ENCODE measurements at regions not wholly inside any gene's neighbourhood (a gene's known extent, or its start where the extent isn't known, plus 50 kb on each side); places are given as distances from the start of the nearest gene placed in this dataset.
A peak's percentile ranks its signal among the peaks of the same experiment; 100 is the strongest.

GRCh38 chr14:97602438-97603117, 805.4 kb downstream of the VRK1 start:
- Mint-ChIP-seq H3K4me1 (ENCODE audit: low read depth) (peaks cover 25% of the 10 kb centered on the region), H3K9me3 (peaks cover 19% of the 10 kb centered on the region), H3K27ac (no peak overlapping the region), H3K4me3 (no peak overlapping the region), H3K27me3 (ENCODE audit: insufficient read depth) (no peaks in the 10 kb centered on the region), H3K36me3 (ENCODE audit: low read depth) (peaks cover 6% of the 10 kb centered on the region)
- peak; percentile 64 for DNase-seq (ENCODE audit: low spot score)
- intact Hi-C loops (cut with micrococcal nuclease): loop anchor here (1.0 to 5.0 kb wide), 3 partner anchors 18 to 145 kb away; no protein-coding TSS in a partner anchor

- H3K27me3 Mint-ChIP-seq (ENCODE audit: insufficient read depth): no peaks in the 10 kb centered on the region
- peaks cover 6% of the 10 kb centered on the region for H3K36me3 Mint-ChIP-seq (ENCODE audit: low read depth)
- H3K4me1 Mint-ChIP-seq (ENCODE audit: low read depth): peaks cover 26% of the 10 kb centered on the region
- peak; percentile 27 for DNase-seq (ENCODE audit: low spot score)
- H3K4me3 Mint-ChIP-seq: no peak overlapping the region
- intact Hi-C loops (cut with micrococcal nuclease): loop anchor here (1.0 to 5.0 kb wide), 3 partner anchors 17 to 146 kb away; no protein-coding TSS in a partner anchor
- no peak overlapping the region for H3K27ac Mint-ChIP-seq
- peaks cover 19% of the 10 kb centered on the region for H3K9me3 Mint-ChIP-seq
Measured at GRCh38 chr14:97603201-97603600, 806.0 kb downstream of the VRK1 start.

- no peak for DNase-seq (ENCODE audit: low spot score)
- Mint-ChIP-seq H3K36me3 (ENCODE audit: low read depth) (peaks cover 6% of the 10 kb centered on the region), H3K4me3 (no peak overlapping the region), H3K27ac (no peak overlapping the region), H3K27me3 (ENCODE audit: insufficient read depth) (no peaks in the 10 kb centered on the region), H3K9me3 (peaks cover 19% of the 10 kb centered on the region), H3K4me1 (ENCODE audit: low read depth) (peaks cover 26% of the 10 kb centered on the region)
- intact Hi-C loops (cut with micrococcal nuclease): loop anchor here (5.0 kb wide), 1 partner anchor 147 kb away; no protein-coding TSS in a partner anchor
Measured at GRCh38 chr14:97604731-97605130, 807.5 kb downstream of the VRK1 start.

- intact Hi-C loops (cut with micrococcal nuclease): no loop called here
- no peak overlapping the region for H3K27ac Mint-ChIP-seq
- H3K4me3 Mint-ChIP-seq: no peak overlapping the region
- H3K36me3 Mint-ChIP-seq (ENCODE audit: low read depth): peaks cover 12% of the 10 kb centered on the region
- no peak for DNase-seq (ENCODE audit: low spot score)
- H3K9me3 Mint-ChIP-seq: peaks cover 26% of the 10 kb centered on the region
- H3K27me3 Mint-ChIP-seq (ENCODE audit: insufficient read depth): peaks cover 3% of the 10 kb centered on the region
- H3K4me1 Mint-ChIP-seq (ENCODE audit: low read depth): peaks cover 44% of the 10 kb centered on the region
Measured at GRCh38 chr14:97618401-97618800, 821.2 kb downstream of the VRK1 start.

GRCh38 chr14:97618917-97619690, 821.9 kb downstream of the VRK1 start:
- peak overlapping the region; percentile 25 for H3K4me3 Mint-ChIP-seq
- H3K27ac Mint-ChIP-seq: peak overlapping the region; percentile 25
- intact Hi-C loops (cut with micrococcal nuclease): no loop called here
- peaks cover 10% of the 10 kb centered on the region for H3K36me3 Mint-ChIP-seq (ENCODE audit: low read depth)
- H3K9me3 Mint-ChIP-seq: peaks cover 22% of the 10 kb centered on the region
- H3K27me3 Mint-ChIP-seq (ENCODE audit: insufficient read depth): peaks cover 4% of the 10 kb centered on the region
- H3K4me1 Mint-ChIP-seq (ENCODE audit: low read depth): peaks cover 44% of the 10 kb centered on the region
- no peak for DNase-seq (ENCODE audit: low spot score)

- peak overlapping the region; percentile 79 for H3K4me3 Mint-ChIP-seq
- H3K4me1 Mint-ChIP-seq (ENCODE audit: low read depth): peaks cover 47% of the 10 kb centered on the region
Measured at GRCh38 chr14:97620066-97620465, 822.9 kb downstream of the VRK1 start.

GRCh38 chr14:97624985-97625384, 827.8 kb downstream of the VRK1 start:
- H3K4me1 Mint-ChIP-seq (ENCODE audit: low read depth): peaks cover 29% of the 10 kb centered on the region
- no peak overlapping the region for H3K4me3 Mint-ChIP-seq
- peaks cover 5% of the 10 kb centered on the region for H3K36me3 Mint-ChIP-seq (ENCODE audit: low read depth)
- peaks cover 4% of the 10 kb centered on the region for H3K9me3 Mint-ChIP-seq
- H3K27me3 Mint-ChIP-seq (ENCODE audit: insufficient read depth): peaks cover 4% of the 10 kb centered on the region
- intact Hi-C loops (cut with micrococcal nuclease): loop anchor here (5.0 kb wide), 4 partner anchors 72 to 1647 kb away; partner anchors contain the start of gene BCL11B
- no peak for DNase-seq (ENCODE audit: low spot score)
- H3K27ac Mint-ChIP-seq: no peak overlapping the region

More at GRCh38 chr14:97620066-97620465, 822.9 kb downstream of the VRK1 start:
- H3K9me3 Mint-ChIP-seq: peaks cover 13% of the 10 kb centered on the region
- intact Hi-C loops (cut with micrococcal nuclease): loop anchor here (1.0 to 5.0 kb wide), 8 partner anchors 17 to 1652 kb away; partner anchors contain the start of gene BCL11B
- no peak for DNase-seq (ENCODE audit: low spot score)
- peaks cover 4% of the 10 kb centered on the region for H3K27me3 Mint-ChIP-seq (ENCODE audit: insufficient read depth)
- peak overlapping the region; percentile 56 for H3K27ac Mint-ChIP-seq
- peaks cover 8% of the 10 kb centered on the region for H3K36me3 Mint-ChIP-seq (ENCODE audit: low read depth)

GRCh38 chr14:97625477-97625876, 828.3 kb downstream of the VRK1 start:
- Mint-ChIP-seq H3K27me3 (ENCODE audit: insufficient read depth) (peaks cover 4% of the 10 kb centered on the region), H3K4me1 (ENCODE audit: low read depth) (peaks cover 24% of the 10 kb centered on the region), H3K4me3 (no peak overlapping the region), H3K27ac (no peak overlapping the region), H3K36me3 (ENCODE audit: low read depth) (peaks cover 5% of the 10 kb centered on the region), H3K9me3 (peaks cover 4% of the 10 kb centered on the region)
- DNase-seq (ENCODE audit: low spot score): no peak
- intact Hi-C loops (cut with micrococcal nuclease): no loop called here

- Mint-ChIP-seq H3K4me1 (ENCODE audit: low read depth) (peaks cover 18% of the 10 kb centered on the region), H3K4me3 (no peak overlapping the region), H3K36me3 (ENCODE audit: low read depth) (peaks cover 5% of the 10 kb centered on the region), H3K27ac (no peak overlapping the region), H3K27me3 (ENCODE audit: insufficient read depth) (peaks cover 4% of the 10 kb centered on the region), H3K9me3 (peaks cover 4% of the 10 kb centered on the region)
- DNase-seq (ENCODE audit: low spot score): no peak
- intact Hi-C loops (cut with micrococcal nuclease): no loop called here
Measured at GRCh38 chr14:97626088-97626487, 828.9 kb downstream of the VRK1 start.

GRCh38 chr14:97630249-97630648, 833.1 kb downstream of the VRK1 start:
- Mint-ChIP-seq H3K4me1 (ENCODE audit: low read depth) (peaks cover 18% of the 10 kb centered on the region), H3K9me3 (no peaks in the 10 kb centered on the region), H3K27me3 (ENCODE audit: insufficient read depth) (peaks cover 4% of the 10 kb centered on the region), H3K36me3 (ENCODE audit: low read depth) (no peaks in the 10 kb centered on the region), H3K4me3 (no peak overlapping the region), H3K27ac (no peak overlapping the region)
- intact Hi-C loops (cut with micrococcal nuclease): no loop called here
- DNase-seq (ENCODE audit: low spot score): no peak

- no peaks in the 10 kb centered on the region for H3K9me3 Mint-ChIP-seq
- peaks cover 4% of the 10 kb centered on the region for H3K27me3 Mint-ChIP-seq (ENCODE audit: insufficient read depth)
- DNase-seq (ENCODE audit: low spot score): no peak
- intact Hi-C loops (cut with micrococcal nuclease): no loop called here
- peaks cover 37% of the 10 kb centered on the region for H3K4me1 Mint-ChIP-seq (ENCODE audit: low read depth)
- peaks cover 2% of the 10 kb centered on the region for H3K36me3 Mint-ChIP-seq (ENCODE audit: low read depth)
- no peak overlapping the region for H3K27ac Mint-ChIP-seq
- H3K4me3 Mint-ChIP-seq: no peak overlapping the region
Measured at GRCh38 chr14:97633131-97633738, 836.1 kb downstream of the VRK1 start.

GRCh38 chr14:97634751-97635150, 837.6 kb downstream of the VRK1 start:
- Mint-ChIP-seq H3K4me1 (ENCODE audit: low read depth) (peaks cover 53% of the 10 kb centered on the region), H3K27me3 (ENCODE audit: insufficient read depth) (peaks cover 4% of the 10 kb centered on the region), H3K36me3 (ENCODE audit: low read depth) (peaks cover 2% of the 10 kb centered on the region), H3K4me3 (peak overlapping the region; percentile 86), H3K9me3 (no peaks in the 10 kb centered on the region), H3K27ac (peak overlapping the region; percentile 49)
- no peak for DNase-seq (ENCODE audit: low spot score)
- intact Hi-C loops (cut with micrococcal nuclease): loop anchor here (5.0 kb wide), 1 partner anchor 457 kb away; no protein-coding TSS in a partner anchor
